ENCODE measurements at regions not wholly inside any gene's neighbourhood (a gene's known extent, or its start where the extent isn't known, plus 50 kb on each side); places are given as distances from the start of the nearest gene placed in this dataset.

- Histone ChIP-seq H3K27me3 (ENCODE audit: insufficient read depth, low read depth, severe bottlenecking) (no peaks in the 10 kb centered on the region), H3K36me3 (no peaks in the 10 kb centered on the region), H3K27ac (no peak overlapping the region), H3K9me3 (ENCODE audit: severe bottlenecking) (no peaks in the 10 kb centered on the region), H3K4me3 (ENCODE audit: low read depth, low read length) (no peak overlapping the region)
- DNase-seq = no peak
- no peak for TF ChIP-seq CTCF (IDR thresholded peaks at IDR 0.05; ENCODE audit: low read depth, low read length)
These were observed 734.4 kb upstream of the ZEB2 start for GRCh38 chr2:145254291-145254690.

GRCh38 chr2:145253492-145253891 is 733.6 kb upstream of the ZEB2 start:
- no peak for DNase-seq
- Histone ChIP-seq H3K27me3 (ENCODE audit: insufficient read depth, low read depth, severe bottlenecking) (no peaks in the 10 kb centered on the region), H3K4me3 (ENCODE audit: low read depth, low read length) (no peak overlapping the region), H3K27ac (no peak overlapping the region), H3K36me3 (no peaks in the 10 kb centered on the region), H3K9me3 (ENCODE audit: severe bottlenecking) (no peaks in the 10 kb centered on the region)
- no peak for TF ChIP-seq CTCF (IDR thresholded peaks at IDR 0.05; ENCODE audit: low read depth, low read length)

GRCh38 chr2:145245268-145245870 is 725.5 kb upstream of the ZEB2 start:
- Histone ChIP-seq H3K9me3 (ENCODE audit: severe bottlenecking) (no peaks in the 10 kb centered on the region), H3K27me3 (ENCODE audit: insufficient read depth, low read depth, severe bottlenecking) (no peaks in the 10 kb centered on the region), H3K4me3 (ENCODE audit: low read depth, low read length) (no peak overlapping the region), H3K27ac (no peak overlapping the region), H3K36me3 (no peaks in the 10 kb centered on the region)
- TF ChIP-seq CTCF (IDR thresholded peaks at IDR 0.05; ENCODE audit: low read depth, low read length) = no peak
- no peak for DNase-seq

- no peaks in the 10 kb centered on the region for H3K36me3 ChIP-seq
- TF ChIP-seq CTCF (IDR thresholded peaks at IDR 0.05; ENCODE audit: low read depth, low read length) = no peak
- H3K9me3 ChIP-seq (ENCODE audit: severe bottlenecking) = no peaks in the 10 kb centered on the region
- no peaks in the 10 kb centered on the region for H3K27me3 ChIP-seq (ENCODE audit: insufficient read depth, low read depth, severe bottlenecking)
- H3K27ac ChIP-seq = no peak overlapping the region
- H3K4me3 ChIP-seq (ENCODE audit: low read depth, low read length) = no peak overlapping the region
- DNase-seq = no peak
These were observed 715.4 kb upstream of the ZEB2 start for GRCh38 chr2:145235312-145235711.

GRCh38 chr2:145230546-145230945 is 710.6 kb upstream of the ZEB2 start:
- TF ChIP-seq CTCF (IDR thresholded peaks at IDR 0.05; ENCODE audit: low read depth, low read length) = no peak
- no peaks in the 10 kb centered on the region for H3K36me3 ChIP-seq
- no peak overlapping the region for H3K27ac ChIP-seq
- no peak overlapping the region for H3K4me3 ChIP-seq (ENCODE audit: low read depth, low read length)
- H3K27me3 ChIP-seq (ENCODE audit: insufficient read depth, low read depth, severe bottlenecking) = no peaks in the 10 kb centered on the region
- DNase-seq = no peak
- H3K9me3 ChIP-seq (ENCODE audit: severe bottlenecking) = no peaks in the 10 kb centered on the region

- H3K9me3 ChIP-seq (ENCODE audit: severe bottlenecking) = no peaks in the 10 kb centered on the region
- no peak for DNase-seq
- no peak for TF ChIP-seq CTCF (IDR thresholded peaks at IDR 0.05; ENCODE audit: low read depth, low read length)
- no peaks in the 10 kb centered on the region for H3K27me3 ChIP-seq (ENCODE audit: insufficient read depth, low read depth, severe bottlenecking)
- no peak overlapping the region for H3K27ac ChIP-seq
- H3K4me3 ChIP-seq (ENCODE audit: low read depth, low read length) = no peak overlapping the region
- H3K36me3 ChIP-seq = no peaks in the 10 kb centered on the region
These were observed 708.6 kb upstream of the ZEB2 start for GRCh38 chr2:145228506-145228905.

All from WERI-Rb-1 (cell line).